ENCODE measurements at regions not wholly inside any gene's neighbourhood (a gene's known extent, or its start where the extent isn't known, plus 50 kb on each side); places are given as distances from the start of the nearest gene placed in this dataset.

DNA sequence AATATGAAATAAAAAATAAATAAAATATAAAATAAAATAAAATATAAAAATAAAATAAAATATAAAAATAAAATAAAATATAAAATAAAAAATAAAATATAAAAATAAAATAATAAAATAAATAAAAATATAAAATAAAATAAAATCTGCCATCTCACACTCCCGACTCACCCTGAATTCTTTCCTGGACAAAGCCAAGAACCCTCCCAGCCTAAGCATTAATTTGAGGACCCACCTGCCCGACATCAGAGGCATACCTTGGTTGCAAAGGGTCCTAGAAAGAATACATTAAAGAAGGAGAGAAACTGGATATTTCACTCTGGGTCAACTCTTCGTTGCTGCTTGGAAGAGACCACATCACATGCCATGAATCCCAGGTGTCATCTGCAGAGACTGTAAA, 138.3 kb downstream of the CRLF2 start:
- TF ChIP-seq, protein P1, sequence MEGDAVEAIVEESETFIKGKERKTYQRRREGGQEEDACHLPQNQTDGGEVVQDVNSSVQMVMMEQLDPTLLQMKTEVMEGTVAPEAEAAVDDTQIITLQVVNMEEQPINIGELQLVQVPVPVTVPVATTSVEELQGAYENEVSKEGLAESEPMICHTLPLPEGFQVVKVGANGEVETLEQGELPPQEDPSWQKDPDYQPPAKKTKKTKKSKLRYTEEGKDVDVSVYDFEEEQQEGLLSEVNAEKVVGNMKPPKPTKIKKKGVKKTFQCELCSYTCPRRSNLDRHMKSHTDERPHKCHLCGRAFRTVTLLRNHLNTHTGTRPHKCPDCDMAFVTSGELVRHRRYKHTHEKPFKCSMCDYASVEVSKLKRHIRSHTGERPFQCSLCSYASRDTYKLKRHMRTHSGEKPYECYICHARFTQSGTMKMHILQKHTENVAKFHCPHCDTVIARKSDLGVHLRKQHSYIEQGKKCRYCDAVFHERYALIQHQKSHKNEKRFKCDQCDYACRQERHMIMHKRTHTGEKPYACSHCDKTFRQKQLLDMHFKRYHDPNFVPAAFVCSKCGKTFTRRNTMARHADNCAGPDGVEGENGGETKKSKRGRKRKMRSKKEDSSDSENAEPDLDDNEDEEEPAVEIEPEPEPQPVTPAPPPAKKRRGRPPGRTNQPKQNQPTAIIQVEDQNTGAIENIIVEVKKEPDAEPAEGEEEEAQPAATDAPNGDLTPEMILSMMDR (IDR thresholded peaks at IDR 0.05; ENCODE audit: unreplicated experiment): no peak
- Mint-ChIP-seq H3K27ac (ENCODE audit: low read depth, unreplicated experiment) (no peak overlapping the region), H3K36me3 (ENCODE audit: insufficient read depth, unreplicated experiment) (no peaks in the 10 kb centered on the region), H3K9me3 (ENCODE audit: unreplicated experiment) (peaks cover 20% of the 10 kb centered on the region), H3K27me3 (ENCODE audit: insufficient read depth, unreplicated experiment) (no peaks in the 10 kb centered on the region), H3K4me1 (ENCODE audit: insufficient read depth, unreplicated experiment) (no peaks in the 10 kb centered on the region), H3K4me3 (ENCODE audit: unreplicated experiment) (no peak overlapping the region)
- intact Hi-C loops (cut with micrococcal nuclease): no loop called here
- no TSS peak for BruUV-seq (replicated peaks)
- DNase-seq (ENCODE audit: unreplicated experiment): no peak
- ChIA-PET POLR2A (no interaction called here), CTCF (no interaction called here)

DNA sequence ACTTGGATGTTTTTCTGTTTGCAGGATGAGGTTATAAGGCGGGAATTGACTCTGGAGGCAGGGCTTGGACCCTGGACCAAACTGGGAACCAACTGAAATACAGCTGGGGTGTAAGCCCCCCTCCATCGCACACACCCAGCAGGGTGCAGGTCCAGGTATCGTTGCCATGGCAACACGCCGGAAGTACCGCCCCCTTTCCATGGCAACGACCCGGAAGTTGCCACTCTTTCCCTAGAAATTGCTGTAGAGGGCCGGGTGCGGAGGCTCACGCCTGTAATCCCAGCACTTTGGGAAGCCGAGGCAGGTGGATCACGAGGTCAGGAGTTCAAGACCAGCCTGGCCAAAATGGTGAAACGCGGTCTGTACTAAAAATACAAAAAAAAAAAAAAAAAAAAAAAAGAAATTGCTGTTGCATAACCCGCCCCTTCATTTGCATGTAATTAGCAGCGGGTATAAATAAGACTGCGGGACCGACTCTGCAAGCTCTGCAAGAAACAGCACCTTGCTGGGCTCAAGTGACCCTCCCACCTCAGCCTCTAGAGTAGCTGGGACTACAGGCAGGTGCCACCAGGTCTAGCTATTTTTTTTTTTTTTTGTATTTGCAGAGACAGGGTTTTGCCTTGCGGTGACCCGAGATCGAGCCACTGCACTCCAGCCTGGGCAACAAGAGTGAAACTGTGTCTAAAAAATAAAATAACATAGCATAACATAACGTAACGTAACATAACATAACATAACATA, 139.6 kb downstream of the CRLF2 start:
- Mint-ChIP-seq H3K27me3 (ENCODE audit: insufficient read depth, unreplicated experiment) (no peaks in the 10 kb centered on the region), H3K9me3 (ENCODE audit: unreplicated experiment) (peaks cover 20% of the 10 kb centered on the region), H3K4me3 (ENCODE audit: unreplicated experiment) (no peak overlapping the region), H3K36me3 (ENCODE audit: insufficient read depth, unreplicated experiment) (no peaks in the 10 kb centered on the region), H3K4me1 (ENCODE audit: insufficient read depth, unreplicated experiment) (no peaks in the 10 kb centered on the region), H3K27ac (ENCODE audit: low read depth, unreplicated experiment) (no peak overlapping the region)
- POLR2A ChIA-PET: no interaction called here
- TF ChIP-seq, protein P1 (IDR thresholded peaks at IDR 0.05; ENCODE audit: unreplicated experiment): no peak
- no TSS peak for BruUV-seq (replicated peaks)
- CTCF ChIA-PET: no interaction called here
- DNase-seq (ENCODE audit: unreplicated experiment): no peak
- intact Hi-C loops (cut with micrococcal nuclease): no loop called here

DNA sequence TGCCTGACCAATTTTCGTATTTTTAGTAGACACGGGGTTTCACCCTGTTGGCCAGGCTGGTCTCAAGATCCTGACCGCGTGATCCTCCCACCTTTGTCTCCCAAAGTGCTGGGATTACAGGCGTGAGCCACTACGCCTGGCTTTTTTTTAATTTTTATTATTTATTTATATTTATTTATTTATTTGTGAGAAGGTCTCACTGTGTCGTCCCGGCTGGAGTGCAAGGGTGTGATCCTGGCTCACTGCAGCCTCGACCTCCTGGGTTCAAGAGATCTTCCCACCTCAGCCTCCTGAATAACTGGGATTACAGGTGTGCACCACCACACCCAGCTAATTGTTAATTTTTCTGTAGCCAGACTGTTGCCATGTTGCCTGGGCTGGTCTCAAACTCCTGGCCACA, 141.1 kb downstream of the CRLF2 start:
- H3K36me3 Mint-ChIP-seq (ENCODE audit: insufficient read depth, unreplicated experiment): no peaks in the 10 kb centered on the region

DNA sequence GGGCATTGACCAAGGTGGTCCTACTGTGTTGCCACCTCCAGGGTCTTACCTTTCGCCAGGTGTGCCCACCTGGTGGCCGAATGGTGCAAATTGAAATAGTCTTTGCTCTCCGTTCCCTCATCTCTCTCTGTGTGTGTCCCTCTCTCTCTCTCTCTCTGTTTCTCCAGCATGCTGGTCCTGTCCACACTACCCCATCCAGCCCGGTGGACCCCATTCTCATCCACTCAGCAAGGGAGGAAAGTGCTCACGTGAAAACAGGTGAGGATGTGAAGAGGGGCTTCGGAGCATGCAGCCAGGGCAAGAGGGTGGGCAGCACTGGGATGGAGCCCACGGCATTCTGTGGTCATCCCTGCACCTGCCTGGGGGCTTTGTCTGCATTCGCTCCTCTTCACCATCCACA, 150.1 kb downstream of the CRLF2 start:
- intact Hi-C loops (cut with micrococcal nuclease): no loop called here
- H3K27me3 Mint-ChIP-seq (ENCODE audit: insufficient read depth, unreplicated experiment): no peaks in the 10 kb centered on the region
- POLR2A ChIA-PET: no interaction called here
- H3K36me3 Mint-ChIP-seq (ENCODE audit: insufficient read depth, unreplicated experiment): peaks cover 6% of the 10 kb centered on the region
- no peak overlapping the region for H3K27ac Mint-ChIP-seq (ENCODE audit: low read depth, unreplicated experiment)
- no peaks in the 10 kb centered on the region for H3K4me1 Mint-ChIP-seq (ENCODE audit: insufficient read depth, unreplicated experiment)
- no TSS peak for BruUV-seq (replicated peaks)
- TF ChIP-seq, protein P1 (IDR thresholded peaks at IDR 0.05; ENCODE audit: unreplicated experiment): no peak
- no peak for DNase-seq (ENCODE audit: unreplicated experiment)
- peaks cover 25% of the 10 kb centered on the region for H3K9me3 Mint-ChIP-seq (ENCODE audit: unreplicated experiment)
- no peak overlapping the region for H3K4me3 Mint-ChIP-seq (ENCODE audit: unreplicated experiment)
- CTCF ChIA-PET: no interaction called here

More for the DNA sequence above, 141.1 kb downstream of the CRLF2 start:
- intact Hi-C loops (cut with micrococcal nuclease): no loop called here
- TF ChIP-seq, protein P1 (IDR thresholded peaks at IDR 0.05; ENCODE audit: unreplicated experiment): no peak
- no peak overlapping the region for H3K4me3 Mint-ChIP-seq (ENCODE audit: unreplicated experiment)
- CTCF ChIA-PET: no interaction called here
- POLR2A ChIA-PET: no interaction called here
- no peaks in the 10 kb centered on the region for H3K27me3 Mint-ChIP-seq (ENCODE audit: insufficient read depth, unreplicated experiment)
- H3K4me1 Mint-ChIP-seq (ENCODE audit: insufficient read depth, unreplicated experiment): no peaks in the 10 kb centered on the region
- no peak overlapping the region for H3K27ac Mint-ChIP-seq (ENCODE audit: low read depth, unreplicated experiment)
- H3K9me3 Mint-ChIP-seq (ENCODE audit: unreplicated experiment): peaks cover 26% of the 10 kb centered on the region
- DNase-seq (ENCODE audit: unreplicated experiment): no peak
- no TSS peak for BruUV-seq (replicated peaks)
